SJCRH30 (cell line): ENCODE measurements at regions not wholly inside any gene's neighbourhood (a gene's known extent, or its start where the extent isn't known, plus 50 kb on each side); places are given as distances from the start of the nearest gene placed in this dataset.

ENCODE experiments used
- DNase-seq, 2 experiments: peaks; one replicate each; pipeline ENCODE4 v3.0.0-alpha.2; 2015 to 2020
- H3K27ac ChIP-seq: fragments of 250-450 bp; sonication (Bioruptor Pico); 2 replicates; pipeline ENCODE4 v1.5.1; 2020; ENCODE audit warnings: mild to moderate bottlenecking, moderate library complexity
- H3K27me3 ChIP-seq: fragments of 250-450 bp; sonication (Bioruptor Pico); 2 replicates; pipeline ENCODE4 v1.5.1; 2020; ENCODE audit warnings: mild to moderate bottlenecking, moderate library complexity
- H3K36me3 ChIP-seq: fragments of 250-450 bp; sonication (Bioruptor Pico); 2 replicates; pipeline ENCODE4 v1.5.1; 2020; ENCODE audit warnings: mild to moderate bottlenecking, moderate library complexity
- H3K4me1 ChIP-seq: fragments of 250-450 bp; sonication (Bioruptor Pico); 2 replicates; pipeline ENCODE4 v1.5.1; 2020; ENCODE audit warnings: mild to moderate bottlenecking, moderate library complexity
- H3K4me3 ChIP-seq: fragments of 250-450 bp; sonication (Bioruptor Pico); 2 replicates; pipeline ENCODE4 v1.5.1; 2020; ENCODE audit warnings: mild to moderate bottlenecking, moderate library complexity
- H3K9me3 ChIP-seq: fragments of 250-450 bp; sonication (Bioruptor Pico); replicated peaks from 2 replicates; pipeline ENCODE4 v1.5.1; 2020; ENCODE audit warnings: mild to moderate bottlenecking, moderate library complexity

- Histone ChIP-seq H3K27me3 (no peaks in the 10 kb centered on the region), H3K27ac (no peak overlapping the region)
- no peak for DNase-seq
Measured at GRCh38 chr18:41501848-41502247, 453.2 kb upstream of the PIK3C3 start.

GRCh38 chr18:41499345-41499744 lies 455.7 kb upstream of the PIK3C3 start:
- Histone ChIP-seq H3K4me3 (no peak overlapping the region), H3K27me3 (no peaks in the 10 kb centered on the region), H3K27ac (no peak overlapping the region), H3K36me3 (no peaks in the 10 kb centered on the region), H3K4me1 (no peaks in the 10 kb centered on the region), H3K9me3 (no peaks in the 10 kb centered on the region)
- DNase-seq: no peak

More at GRCh38 chr18:41501848-41502247, 453.2 kb upstream of the PIK3C3 start:
- H3K36me3 ChIP-seq: no peaks in the 10 kb centered on the region
- H3K9me3 ChIP-seq: no peaks in the 10 kb centered on the region
- H3K4me1 ChIP-seq: no peaks in the 10 kb centered on the region
- no peak overlapping the region for H3K4me3 ChIP-seq

DNA sequence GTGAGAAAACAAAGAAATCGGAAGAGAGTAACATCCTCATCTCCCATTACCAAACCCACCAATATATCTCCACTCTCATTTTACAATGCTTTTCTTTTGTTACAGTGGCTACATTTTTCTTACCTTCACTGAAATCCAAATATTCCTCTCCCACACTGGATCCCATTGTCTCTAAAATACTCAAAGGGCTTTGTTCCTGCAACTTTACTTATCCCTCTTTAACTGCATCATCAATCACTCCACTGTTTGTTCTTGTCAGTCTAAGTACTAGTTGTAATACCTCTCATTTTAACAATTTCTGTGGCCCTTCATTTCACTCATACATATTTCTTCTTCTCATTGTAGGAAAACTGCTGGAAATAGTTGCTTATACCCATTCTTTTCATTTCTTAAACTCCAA lies 464.2 kb upstream of the PIK3C3 start:
- Histone ChIP-seq H3K36me3 (no peaks in the 10 kb centered on the region), H3K27me3 (no peaks in the 10 kb centered on the region), H3K9me3 (no peaks in the 10 kb centered on the region), H3K4me1 (no peaks in the 10 kb centered on the region), H3K27ac (no peak overlapping the region), H3K4me3 (no peak overlapping the region)
- DNase-seq: no peak

DNA sequence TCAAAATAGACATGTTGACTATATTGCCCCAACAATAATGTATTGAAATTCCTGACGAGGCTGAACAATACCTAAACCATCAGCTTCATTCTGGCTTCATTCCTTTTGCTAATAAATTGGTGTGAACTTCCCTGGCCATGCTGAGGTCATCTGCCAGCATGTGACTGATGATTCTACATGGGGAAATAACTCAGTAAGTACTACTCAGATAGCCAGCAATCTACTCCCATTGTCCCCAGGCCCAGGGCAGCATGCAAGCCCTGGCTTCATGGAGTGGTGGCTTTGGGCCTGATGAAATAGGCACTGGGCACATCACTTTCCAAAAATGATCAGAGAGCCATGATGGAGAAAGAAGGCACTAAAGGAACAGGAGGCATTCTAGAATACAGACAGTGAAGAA lies 468.5 kb upstream of the PIK3C3 start:
- H3K4me3 ChIP-seq: no peak overlapping the region
- H3K36me3 ChIP-seq: no peaks in the 10 kb centered on the region
- no peaks in the 10 kb centered on the region for H3K27me3 ChIP-seq
- H3K27ac ChIP-seq: no peak overlapping the region
- H3K4me1 ChIP-seq: no peaks in the 10 kb centered on the region
- H3K9me3 ChIP-seq: no peaks in the 10 kb centered on the region
- DNase-seq: no peak

GRCh38 chr18:41484069-41484468 lies 471.0 kb upstream of the PIK3C3 start:
- no peak for DNase-seq
- Histone ChIP-seq H3K4me3 (no peak overlapping the region), H3K27ac (no peak overlapping the region), H3K9me3 (no peaks in the 10 kb centered on the region), H3K36me3 (no peaks in the 10 kb centered on the region), H3K27me3 (no peaks in the 10 kb centered on the region), H3K4me1 (no peaks in the 10 kb centered on the region)

- Histone ChIP-seq H3K4me1 (no peaks in the 10 kb centered on the region), H3K9me3 (no peaks in the 10 kb centered on the region), H3K36me3 (no peaks in the 10 kb centered on the region), H3K4me3 (no peak overlapping the region), H3K27me3 (no peaks in the 10 kb centered on the region), H3K27ac (no peak overlapping the region)
- no peak for DNase-seq
Measured at GRCh38 chr18:41482501-41482900, 472.5 kb upstream of the PIK3C3 start.

DNA sequence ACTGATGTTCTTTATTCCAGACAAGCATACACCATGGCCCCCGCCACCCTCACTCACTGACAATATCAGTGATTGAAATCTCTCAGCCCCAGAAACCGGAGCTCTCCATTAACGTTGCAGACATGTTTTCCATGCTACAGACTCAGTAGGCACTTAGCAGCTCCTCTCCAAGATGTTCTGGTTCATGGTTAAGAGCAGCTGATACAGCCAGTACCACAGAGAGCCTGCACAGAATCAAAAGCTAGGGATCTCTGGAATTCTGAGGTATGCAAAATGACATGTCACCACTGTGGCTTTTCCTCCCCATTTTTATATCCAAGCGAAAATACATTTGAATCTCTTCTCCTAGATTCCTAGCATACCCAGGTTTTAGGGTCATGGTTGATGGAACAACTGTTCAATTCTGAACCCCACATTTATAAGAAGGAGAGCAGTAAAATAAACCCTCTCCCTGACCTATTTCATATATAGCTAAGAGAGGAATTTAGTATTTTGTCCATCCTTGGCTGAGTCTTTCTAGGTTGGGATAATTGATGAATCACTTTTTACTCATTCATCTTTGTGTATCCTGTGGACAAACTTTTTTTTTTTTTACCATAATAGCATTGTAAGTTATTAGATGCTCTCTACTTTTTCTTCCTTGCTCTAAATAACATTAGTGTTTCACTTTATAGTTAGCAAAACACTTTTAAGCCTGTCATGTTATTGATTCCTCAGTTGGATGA lies 488.4 kb upstream of the PIK3C3 start:
- H3K4me1 ChIP-seq: no peaks in the 10 kb centered on the region
- H3K27ac ChIP-seq: no peak overlapping the region
- no peak for DNase-seq
- no peaks in the 10 kb centered on the region for H3K9me3 ChIP-seq
- H3K4me3 ChIP-seq: no peak overlapping the region
- H3K27me3 ChIP-seq: no peaks in the 10 kb centered on the region
- H3K36me3 ChIP-seq: no peaks in the 10 kb centered on the region

DNA sequence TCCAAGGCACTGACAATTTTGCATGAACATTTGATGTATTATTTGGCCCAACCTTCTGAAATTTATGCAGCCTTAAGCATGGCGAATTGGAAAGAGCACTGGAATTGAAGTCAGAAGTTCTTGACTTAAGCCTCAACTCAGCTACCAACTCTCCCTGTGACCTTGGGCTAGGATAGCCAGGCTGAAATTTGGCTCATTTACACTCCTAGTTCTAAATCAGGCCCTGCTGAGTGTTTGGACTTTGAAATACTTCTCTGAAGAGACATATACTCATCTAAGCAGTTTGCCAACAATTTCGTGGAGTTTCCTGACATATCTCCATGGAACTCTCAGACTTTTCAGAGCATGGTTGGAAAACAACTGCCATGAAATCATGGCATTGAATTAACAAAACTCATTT lies 489.6 kb upstream of the PIK3C3 start:
- no peak overlapping the region for H3K4me3 ChIP-seq
- no peaks in the 10 kb centered on the region for H3K36me3 ChIP-seq
- H3K27ac ChIP-seq: no peak overlapping the region
- H3K9me3 ChIP-seq: no peaks in the 10 kb centered on the region
- no peak for DNase-seq
- no peaks in the 10 kb centered on the region for H3K4me1 ChIP-seq
- H3K27me3 ChIP-seq: no peaks in the 10 kb centered on the region

DNA sequence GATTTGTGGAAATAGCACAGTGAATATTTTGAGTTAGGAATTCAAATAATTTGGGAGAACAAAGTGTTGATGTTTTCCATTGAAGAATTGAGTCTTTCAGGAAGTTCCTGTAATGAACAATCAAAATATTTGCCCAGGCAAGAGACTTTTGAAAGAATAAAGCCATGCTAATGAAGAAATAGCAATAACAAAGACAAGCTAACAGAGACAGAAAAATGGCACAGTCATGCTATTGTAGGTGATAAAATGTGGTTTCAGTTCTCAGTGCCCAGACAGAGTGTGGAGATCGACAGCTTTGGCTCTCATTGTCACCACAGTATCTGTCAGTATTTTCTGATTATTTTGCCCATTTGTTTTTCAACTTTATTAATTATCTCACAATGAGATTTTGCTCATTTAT lies 490.8 kb upstream of the PIK3C3 start:
- Histone ChIP-seq H3K27ac (no peak overlapping the region), H3K4me3 (no peak overlapping the region), H3K27me3 (no peaks in the 10 kb centered on the region), H3K36me3 (no peaks in the 10 kb centered on the region), H3K9me3 (no peaks in the 10 kb centered on the region), H3K4me1 (no peaks in the 10 kb centered on the region)
- no peak for DNase-seq

- Histone ChIP-seq H3K27ac (no peak overlapping the region), H3K27me3 (no peaks in the 10 kb centered on the region), H3K4me3 (no peak overlapping the region), H3K36me3 (no peaks in the 10 kb centered on the region), H3K4me1 (no peaks in the 10 kb centered on the region), H3K9me3 (no peaks in the 10 kb centered on the region)
- no peak for DNase-seq
Measured at GRCh38 chr18:41462946-41463345, 492.1 kb upstream of the PIK3C3 start.

DNA sequence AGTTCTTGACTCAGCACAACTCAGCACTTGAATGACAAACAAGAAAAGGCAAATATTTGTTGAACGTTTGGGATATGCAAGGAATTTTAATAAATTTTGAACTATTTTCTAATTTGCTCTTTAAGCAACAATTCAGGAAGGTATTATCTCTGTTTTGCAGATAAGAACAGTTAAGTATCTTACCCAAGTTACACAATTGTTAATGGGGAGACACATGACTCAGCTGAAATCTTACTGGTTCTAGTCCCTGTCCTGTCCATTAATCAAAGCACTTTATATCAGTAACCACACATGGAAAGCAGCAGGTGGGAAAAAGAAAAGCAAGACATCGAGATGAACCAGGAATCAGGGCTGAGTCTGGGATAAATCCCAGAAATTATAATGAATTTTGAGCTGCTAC lies 493.9 kb upstream of the PIK3C3 start:
- Histone ChIP-seq H3K4me1 (no peaks in the 10 kb centered on the region), H3K9me3 (no peaks in the 10 kb centered on the region), H3K36me3 (no peaks in the 10 kb centered on the region), H3K4me3 (no peak overlapping the region), H3K27ac (no peak overlapping the region), H3K27me3 (no peaks in the 10 kb centered on the region)
- DNase-seq: no peak

- H3K27ac ChIP-seq: no peak overlapping the region
- no peaks in the 10 kb centered on the region for H3K27me3 ChIP-seq
- H3K9me3 ChIP-seq: no peaks in the 10 kb centered on the region
- no peak overlapping the region for H3K4me3 ChIP-seq
- no peaks in the 10 kb centered on the region for H3K36me3 ChIP-seq
- DNase-seq: no peak
- H3K4me1 ChIP-seq: no peaks in the 10 kb centered on the region
Measured at GRCh38 chr18:41459656-41460055, 495.4 kb upstream of the PIK3C3 start.

- no peaks in the 10 kb centered on the region for H3K4me1 ChIP-seq
- H3K36me3 ChIP-seq: no peaks in the 10 kb centered on the region
- DNase-seq: no peak
- H3K27ac ChIP-seq: no peak overlapping the region
- no peak overlapping the region for H3K4me3 ChIP-seq
- no peaks in the 10 kb centered on the region for H3K9me3 ChIP-seq
- no peaks in the 10 kb centered on the region for H3K27me3 ChIP-seq
Measured at GRCh38 chr18:41458376-41458775, 496.7 kb upstream of the PIK3C3 start.

DNA sequence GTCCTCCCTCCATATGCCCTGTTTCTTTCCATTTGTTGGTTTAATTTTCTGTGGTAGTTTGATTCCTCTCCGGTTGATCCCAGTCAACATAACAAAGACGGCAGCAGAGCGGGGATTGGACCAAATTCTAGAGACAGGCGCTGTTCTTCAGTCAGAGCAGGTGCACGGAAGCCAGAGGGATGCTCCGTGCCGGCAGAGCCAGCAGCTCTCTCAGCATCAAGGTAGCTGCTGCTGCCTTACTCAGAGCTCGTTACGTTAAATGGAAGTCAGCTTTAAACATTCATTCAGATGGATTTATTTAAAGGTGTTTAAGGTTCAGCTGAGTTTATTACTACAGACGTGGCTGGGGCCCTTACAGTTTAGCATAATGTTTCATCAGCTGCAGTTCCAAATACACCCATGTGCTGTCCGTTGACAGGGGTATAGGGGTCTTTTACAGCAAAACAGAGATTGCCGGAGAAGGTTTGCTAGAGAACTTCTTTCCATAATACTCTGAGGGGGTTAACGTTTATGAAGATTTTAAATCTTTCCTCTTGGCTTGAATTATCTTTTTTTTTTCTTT lies 497.2 kb upstream of the PIK3C3 start:
- Histone ChIP-seq H3K36me3 (no peaks in the 10 kb centered on the region), H3K27me3 (no peaks in the 10 kb centered on the region), H3K4me1 (no peaks in the 10 kb centered on the region), H3K9me3 (no peaks in the 10 kb centered on the region), H3K4me3 (no peak overlapping the region), H3K27ac (no peak overlapping the region)
- no peak for DNase-seq

- no peaks in the 10 kb centered on the region for H3K27me3 ChIP-seq
- no peaks in the 10 kb centered on the region for H3K36me3 ChIP-seq
- no peak overlapping the region for H3K4me3 ChIP-seq
- H3K4me1 ChIP-seq: no peaks in the 10 kb centered on the region
- H3K27ac ChIP-seq: no peak overlapping the region
- DNase-seq: no peak
- H3K9me3 ChIP-seq: no peaks in the 10 kb centered on the region
Measured at GRCh38 chr18:41456831-41457230, 498.2 kb upstream of the PIK3C3 start.

DNA sequence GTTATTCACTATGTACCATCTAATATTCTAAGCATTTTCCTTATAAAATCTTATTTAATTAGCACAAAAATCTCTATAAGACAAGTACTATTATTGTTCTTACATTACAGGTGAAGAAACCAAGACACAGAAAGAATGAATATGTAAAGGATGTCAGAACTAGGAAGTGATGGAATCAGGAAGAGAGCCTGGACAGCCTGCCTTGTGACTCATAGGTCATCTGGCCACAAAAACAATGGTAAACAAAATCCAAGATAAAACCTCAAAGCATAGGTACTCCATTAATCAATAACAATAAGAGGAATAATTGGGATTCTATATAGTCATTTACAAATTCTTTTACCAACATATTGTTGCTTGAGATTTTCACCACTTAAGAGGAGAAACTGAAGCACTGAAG lies 505.4 kb upstream of the PIK3C3 start:
- Histone ChIP-seq H3K4me3 (no peak overlapping the region), H3K27me3 (no peaks in the 10 kb centered on the region), H3K9me3 (no peaks in the 10 kb centered on the region), H3K36me3 (no peaks in the 10 kb centered on the region), H3K27ac (no peak overlapping the region), H3K4me1 (no peaks in the 10 kb centered on the region)
- DNase-seq: no peak
